HEK293T (cell line): ENCODE measurements at regions not wholly inside any gene's neighbourhood (a gene's known extent, or its start where the extent isn't known, plus 50 kb on each side); places are given as distances from the start of the nearest gene placed in this dataset.

Experiments
- CTCF ChIA-PET: fragments of 350-600 bp; formaldehyde crosslinking; extraction: SDS; loops from one replicate; lab custom pipeline; 2021; ENCODE audit warnings: antibody characterized with exemption, inconsistent platforms; lab: Yijun Ruan, JAX
- POLR2A ChIA-PET: fragments of 350-600 bp; formaldehyde crosslinking; extraction: SDS; loops from one replicate; lab custom pipeline; 2020; ENCODE audit warnings: antibody characterized with exemption, inconsistent platforms; lab: Yijun Ruan, JAX
- DNase-seq: peaks from one replicate; pipeline ENCODE4 v3.0.0; 2012; ENCODE audit warnings: mixed read lengths; ENCODE audit errors: extremely low spot score
- ARNT ChIP-seq: fragments of 450-650 bp; IDR thresholded peaks from 2 replicates; pipeline ENCODE4 v1.6.1; 2017; ENCODE audit warnings: mild to moderate bottlenecking
- BHLHE40 ChIP-seq: fragments of 450-650 bp; IDR thresholded peaks from 2 replicates; pipeline ENCODE4 v1.6.1; 2016; ENCODE audit warnings: mild to moderate bottlenecking, moderate library complexity, borderline replicate concordance
- CTBP1 ChIP-seq: fragments of 450-650 bp; IDR thresholded peaks from 2 replicates; pipeline ENCODE4 v1.6.1; 2016; ENCODE audit warnings: borderline replicate concordance
- ELF4 ChIP-seq: fragments of 450-650 bp; IDR thresholded peaks from 2 replicates; pipeline ENCODE4 v1.6.1; 2017; ENCODE audit warnings: antibody characterized with exemption
- FOXA1 ChIP-seq: fragments of 450-650 bp; IDR thresholded peaks from 2 replicates; pipeline ENCODE4 v1.6.1; 2016; ENCODE audit warnings: mild to moderate bottlenecking
- FOXK2 ChIP-seq: fragments of 450-650 bp; IDR thresholded peaks from 2 replicates; pipeline ENCODE4 v1.6.1; 2016; ENCODE audit warnings: mild to moderate bottlenecking
- FOXM1 ChIP-seq: fragments of 450-650 bp; IDR thresholded peaks from 2 replicates; pipeline ENCODE4 v1.6.1; 2017; ENCODE audit warnings: mild to moderate bottlenecking, borderline replicate concordance
- HDGF ChIP-seq: fragments of 450-650 bp; IDR thresholded peaks from 2 replicates; pipeline ENCODE4 v1.6.1; 2017; ENCODE audit warnings: antibody characterized with exemption, borderline replicate concordance
- L3MBTL2 ChIP-seq: fragments of 450-650 bp; conservative IDR thresholded peaks from 2 replicates; pipeline ENCODE4 v1.6.1; 2016; ENCODE audit warnings: mild to moderate bottlenecking
- LEF1 ChIP-seq: fragments of 450-650 bp; IDR thresholded peaks from 2 replicates; pipeline ENCODE4 v1.6.1; 2017; ENCODE audit warnings: mild to moderate bottlenecking, borderline replicate concordance
- NFRKB ChIP-seq: fragments of 450-650 bp; IDR thresholded peaks from 2 replicates; pipeline ENCODE4 v1.6.1; 2016; ENCODE audit warnings: mild to moderate bottlenecking, moderate library complexity
- PKNOX1 ChIP-seq: fragments of 450-650 bp; IDR thresholded peaks from 2 replicates; pipeline ENCODE4 v1.6.1; 2016
- SP1 ChIP-seq: fragments of 450-650 bp; IDR thresholded peaks from 2 replicates; pipeline ENCODE4 v1.6.1; 2017
- SUZ12 ChIP-seq: fragments of 450-650 bp; IDR thresholded peaks from 2 replicates; pipeline ENCODE4 v1.6.1; 2016; ENCODE audit warnings: mild to moderate bottlenecking
- TARDBP ChIP-seq: fragments of 450-650 bp; IDR thresholded peaks from 2 replicates; pipeline ENCODE4 v1.6.1; 2016
- ZNF384 ChIP-seq: fragments of 450-650 bp; IDR thresholded peaks from 2 replicates; pipeline ENCODE4 v1.6.1; 2016

DNA sequence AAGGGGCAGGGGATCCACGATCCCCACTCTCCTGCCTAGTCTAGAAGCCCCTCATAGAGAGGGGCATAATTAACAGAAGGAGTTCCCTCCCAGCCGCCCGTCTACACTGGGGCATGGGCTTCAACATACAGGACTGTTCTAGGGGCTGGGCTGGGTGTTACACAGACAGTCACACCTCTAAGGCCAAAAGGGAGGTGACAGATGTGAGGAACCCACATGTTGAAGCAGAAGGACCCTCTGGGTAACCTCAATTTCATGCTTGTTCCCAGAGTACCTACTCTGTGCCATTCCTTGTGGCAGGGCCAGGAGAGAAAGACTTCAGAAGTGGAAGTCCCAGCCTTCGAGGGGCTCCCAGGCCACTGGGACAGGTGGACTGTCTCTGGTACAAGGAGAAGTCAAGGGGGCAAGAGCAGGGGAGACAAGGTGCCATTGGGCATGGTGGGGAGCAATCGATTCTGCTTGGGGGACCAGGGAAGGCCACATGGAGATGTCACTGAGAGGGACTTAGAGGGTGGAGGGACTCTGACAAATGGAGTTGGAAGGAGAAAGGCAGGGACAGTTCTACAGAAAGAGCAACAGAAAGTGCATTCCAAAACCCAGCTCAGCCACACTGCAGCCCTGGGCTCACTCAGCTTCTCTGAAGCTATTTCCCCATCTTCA, 71.3 kb downstream of the CPN2 start:
- DNase-seq: no peak
- ChIA-PET CTCF (no interaction called here), POLR2A (no interaction called here)
- TF ChIP-seq FOXK2 (no peak), BHLHE40 (no peak), PKNOX1 (no peak), ZNF384 (no peak), SUZ12 (no peak), CTBP1 (no peak), HDGF (no peak), SP1 (no peak), ELF4 (no peak), NFRKB (no peak), TARDBP (no peak), FOXA1 (no peak), ARNT (no peak), L3MBTL2 (no peak), FOXM1 (no peak), LEF1 (no peak)

GRCh38 chr3:194280777-194281176, 70.4 kb downstream of the CPN2 start:
- TF ChIP-seq BHLHE40 (no peak), LEF1 (no peak), FOXA1 (no peak), HDGF (no peak), PKNOX1 (no peak), TARDBP (no peak), FOXK2 (no peak)
- no peak for DNase-seq
- ChIA-PET POLR2A (no interaction called here), CTCF (no interaction called here)

DNA sequence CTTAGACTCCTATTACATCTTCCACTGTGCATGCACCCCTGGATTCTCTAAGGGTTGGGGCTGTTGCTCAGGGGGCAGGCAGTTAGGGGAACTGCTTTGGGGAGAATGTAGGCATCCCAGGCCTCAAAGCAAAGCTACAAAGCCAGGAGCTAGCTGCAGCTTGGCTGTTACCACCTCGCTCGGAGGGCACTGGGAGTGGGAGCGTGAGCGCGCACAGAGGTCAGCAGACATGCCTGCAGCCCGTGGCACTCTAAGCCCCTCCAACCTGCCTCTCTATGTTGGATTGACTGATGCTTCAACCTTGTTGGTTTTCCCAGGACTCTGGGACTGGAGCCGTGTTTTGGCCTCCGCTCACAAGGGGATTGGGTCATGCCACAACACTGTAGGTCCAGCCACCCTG, 69.8 kb downstream of the CPN2 start:
- TF ChIP-seq SP1: no peak
- TF ChIP-seq PKNOX1: no peak
- TF ChIP-seq TARDBP: no peak
- ChIA-PET POLR2A (no interaction called here), CTCF (no interaction called here)
- no peak for DNase-seq

DNA sequence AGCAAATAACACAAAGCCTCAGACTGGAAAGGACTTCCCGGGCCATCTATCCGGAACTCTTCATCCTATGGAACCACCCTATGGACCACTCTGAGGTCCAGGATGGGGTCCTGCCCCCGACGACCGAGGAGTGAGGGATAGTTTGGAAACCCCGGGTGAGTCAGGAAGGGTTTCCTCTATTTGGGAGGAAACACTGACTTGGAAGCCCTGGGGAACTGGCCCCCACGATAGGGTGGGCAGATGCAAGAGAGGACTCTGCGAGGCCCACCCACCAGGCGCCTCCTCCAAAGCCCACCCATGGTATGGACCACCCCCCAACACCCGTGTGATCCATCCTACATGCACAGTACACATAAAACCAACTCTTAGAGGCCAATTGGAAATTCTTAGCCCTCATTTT, 69.4 kb downstream of the CPN2 start:
- no peak for DNase-seq
- POLR2A ChIA-PET: no interaction called here
- CTCF ChIA-PET: no interaction called here
- TF ChIP-seq FOXK2 (no peak), BHLHE40 (no peak), L3MBTL2 (no peak), ZNF384 (no peak), FOXM1 (no peak), TARDBP (no peak), SUZ12 (no peak), SP1 (no peak), PKNOX1 (no peak), NFRKB (no peak), CTBP1 (no peak), HDGF (no peak), ELF4 (no peak), ARNT (no peak), LEF1 (no peak), FOXA1 (no peak)

- ChIA-PET CTCF (no interaction called here), POLR2A (interaction anchor here (0.7 kb wide), 1 partner anchor 16 kb away, joined by 3 read pairs; no protein-coding TSS in a partner anchor)
- DNase-seq: no peak
- TF ChIP-seq FOXM1: no peak
- no peak for TF ChIP-seq FOXA1
- TF ChIP-seq NFRKB: no peak
- TF ChIP-seq L3MBTL2: no peak
- TF ChIP-seq LEF1: no peak
- TF ChIP-seq HDGF: no peak
- no peak for TF ChIP-seq CTBP1
- TF ChIP-seq ELF4: no peak
- TF ChIP-seq PKNOX1: no peak
- no peak for TF ChIP-seq BHLHE40
- TF ChIP-seq FOXK2: no peak
- TF ChIP-seq ZNF384: no peak
- no peak for TF ChIP-seq SUZ12
- TF ChIP-seq ARNT: no peak
- no peak for TF ChIP-seq TARDBP
- TF ChIP-seq SP1: no peak
Measured at GRCh38 chr3:194282436-194283122, 68.5 kb downstream of the CPN2 start.
